K562 (cell line): ENCODE measurements at regions not wholly inside any gene's neighbourhood (a gene's known extent, or its start where the extent isn't known, plus 50 kb on each side); places are given as distances from the start of the nearest gene placed in this dataset.
A peak's percentile ranks its signal among the peaks of the same experiment; 100 is the strongest.

ENCODE experiments used
- NFIC ChIP-seq: fragments of 450-650 bp; IDR thresholded peaks from 2 replicates; pipeline ENCODE4 v1.6.1; 2017; ENCODE audit warnings: mild to moderate bottlenecking, inconsistent platforms
- PKNOX1 ChIP-seq: fragments of 450-650 bp; IDR thresholded peaks from 2 replicates; pipeline ENCODE4 v1.6.1; 2016
- ZBTB40 ChIP-seq, 2 experiments: fragments of 450-650 bp in 1 of 2; sonication (generic) in 1 of 2; formaldehyde crosslinking in 1 of 2; IDR thresholded peaks; 2 replicates each; pipeline versions ENCODE4 v1.7.1 to v1.9.0; 2016 to 2022; ENCODE audit warnings: inconsistent platforms in 1 of 2, mild to moderate bottlenecking in 1 of 2, missing genetic modification reagents in 1 of 2

GRCh38 chr7:68441645-68442044 is 1156.6 kb upstream of the AUTS2 start (continued):
- TF ChIP-seq ZBTB40 (IDR thresholded peaks at IDR 0.05) (no peak), ZBTB40 (CRISPR knock-in tag; IDR thresholded peaks at IDR 0.05) (no peak), NFIC (peak; percentile 85), PKNOX1 (no peak)
